ENCODE measurements at regions not wholly inside any gene's neighbourhood (a gene's known extent, or its start where the extent isn't known, plus 50 kb on each side); places are given as distances from the start of the nearest gene placed in this dataset.

GRCh38 chr6:170134471-170135440 is 156.1 kb downstream of the DLL1 start:
- no peak for DNase-seq (ENCODE audit: low spot score)

- DNase-seq (ENCODE audit: low spot score) = no peak
Measured at GRCh38 chr6:170134031-170134470, 156.8 kb downstream of the DLL1 start.

- DNase-seq (ENCODE audit: low spot score) = no peak
Measured at GRCh38 chr6:170132561-170132991, 158.3 kb downstream of the DLL1 start.

- no peak for DNase-seq (ENCODE audit: low spot score)
Measured at GRCh38 chr6:170132011-170132521, 158.8 kb downstream of the DLL1 start.

GRCh38 chr6:170131351-170131750 is 159.5 kb downstream of the DLL1 start:
- no peak for DNase-seq (ENCODE audit: low spot score)

GRCh38 chr6:170130771-170131241 is 160.1 kb downstream of the DLL1 start:
- no peak for DNase-seq (ENCODE audit: low spot score)

- no peak for DNase-seq (ENCODE audit: low spot score)
Measured at GRCh38 chr6:170130201-170130621, 160.7 kb downstream of the DLL1 start.

- DNase-seq (ENCODE audit: low spot score) = no peak
Measured at GRCh38 chr6:170129691-170130171, 161.1 kb downstream of the DLL1 start.

GRCh38 chr6:170128811-170129681 is 161.8 kb downstream of the DLL1 start:
- DNase-seq (ENCODE audit: low spot score) = no peak

GRCh38 chr6:170128346-170128745 is 162.5 kb downstream of the DLL1 start:
- DNase-seq (ENCODE audit: low spot score) = no peak

- DNase-seq (ENCODE audit: low spot score) = no peak
Measured at GRCh38 chr6:170127151-170127550, 163.7 kb downstream of the DLL1 start.

- no peak for DNase-seq (ENCODE audit: low spot score)
Measured at GRCh38 chr6:170125456-170126300, 165.2 kb downstream of the DLL1 start.

GRCh38 chr6:170124836-170125235 is 166.0 kb downstream of the DLL1 start:
- DNase-seq (ENCODE audit: low spot score) = no peak

- DNase-seq (ENCODE audit: low spot score) = no peak
Measured at GRCh38 chr6:170124150-170124549, 166.7 kb downstream of the DLL1 start.

GRCh38 chr6:170122651-170123050 is 168.2 kb downstream of the DLL1 start:
- DNase-seq (ENCODE audit: low spot score) = no peak

- DNase-seq (ENCODE audit: low spot score) = no peak
Measured at GRCh38 chr6:170117111-170117972, 173.5 kb downstream of the DLL1 start.

GRCh38 chr6:170116636-170117035 is 174.2 kb downstream of the DLL1 start:
- DNase-seq (ENCODE audit: low spot score) = no peak

GRCh38 chr6:170114956-170115855 is 175.7 kb downstream of the DLL1 start:
- DNase-seq (ENCODE audit: low spot score) = no peak

All from AG08396 (cell line).